ENCODE measurements at regions not wholly inside any gene's neighbourhood (a gene's known extent, or its start where the extent isn't known, plus 50 kb on each side); places are given as distances from the start of the nearest gene placed in this dataset.

- peak; percentile 45; the same call in 1 of the 2 replicates for TF ChIP-seq ZFX (CRISPR knock-in tag; IDR thresholded peaks at IDR 0.05)
- TF ChIP-seq ATF1 (CRISPR knock-in tag; IDR thresholded peaks at IDR 0.05), result no peak
- TF ChIP-seq ATF1 (tag; IDR thresholded peaks at IDR 0.05), result no peak
- TF ChIP-seq NBN (IDR thresholded peaks at IDR 0.05; ENCODE audit: low read depth), result no peak
- no peak for TF ChIP-seq RNF219 (CRISPR knock-in tag; IDR thresholded peaks at IDR 0.05)
- TF ChIP-seq E2F3 (CRISPR knock-in tag; IDR thresholded peaks at IDR 0.05), result no peak
- no peak for TF ChIP-seq EGR1 (conservative IDR thresholded peaks at IDR 0.05)
- 0 out of 2 replicates have a peak, but pooled peaks have one; percentile 10 for TF ChIP-seq DPF2 (IDR thresholded peaks at IDR 0.05)
- no peak for TF ChIP-seq PCBP2 (IDR thresholded peaks at IDR 0.05; ENCODE audit: low read depth, low read length, poor library complexity, severe bottlenecking)
- TF ChIP-seq SPI1 (IDR thresholded peaks at IDR 0.05; ENCODE audit: borderline replicate concordance, low read depth, low read length), result no peak
- no peak for TF ChIP-seq HOXB6 (CRISPR knock-in tag; IDR thresholded peaks at IDR 0.05; ENCODE audit: borderline replicate concordance)
- TF ChIP-seq TAF9B (IDR thresholded peaks at IDR 0.05; ENCODE audit: partially characterized antibody), result no peak
- no peak for TF ChIP-seq ZBTB34 (CRISPR knock-in tag; IDR thresholded peaks at IDR 0.05)
- no peak for TF ChIP-seq AFF1 (IDR thresholded peaks at IDR 0.05; ENCODE audit: low read depth in 1 of 2, partially characterized antibody in 2 of 2)
- no peak for TF ChIP-seq RBM39 (optimal IDR thresholded peaks at IDR 0.05; ENCODE audit: low read depth, low read length)
- TF ChIP-seq TRIM24 (IDR thresholded peaks at IDR 0.05), result no peak
Measured at GRCh38 chr1:234879147-234880080, 249.2 kb downstream of the TOMM20 start (continued).

Data from K562 (cell line).